ENCODE measurements at regions not wholly inside any gene's neighbourhood (a gene's known extent, or its start where the extent isn't known, plus 50 kb on each side); places are given as distances from the start of the nearest gene placed in this dataset.

GRCh38 chr3:146970236-146970635, 365.1 kb upstream of the PLSCR5 start:
- H3K27ac ChIP-seq = no peak overlapping the region
- TF ChIP-seq POLR2A (IDR thresholded peaks at IDR 0.05) = no peak
- TF ChIP-seq POLR2AphosphoS5 (IDR thresholded peaks at IDR 0.05) = no peak
- no peak for TF ChIP-seq EP300 (IDR thresholded peaks at IDR 0.05)
- TF ChIP-seq, protein P1, sequence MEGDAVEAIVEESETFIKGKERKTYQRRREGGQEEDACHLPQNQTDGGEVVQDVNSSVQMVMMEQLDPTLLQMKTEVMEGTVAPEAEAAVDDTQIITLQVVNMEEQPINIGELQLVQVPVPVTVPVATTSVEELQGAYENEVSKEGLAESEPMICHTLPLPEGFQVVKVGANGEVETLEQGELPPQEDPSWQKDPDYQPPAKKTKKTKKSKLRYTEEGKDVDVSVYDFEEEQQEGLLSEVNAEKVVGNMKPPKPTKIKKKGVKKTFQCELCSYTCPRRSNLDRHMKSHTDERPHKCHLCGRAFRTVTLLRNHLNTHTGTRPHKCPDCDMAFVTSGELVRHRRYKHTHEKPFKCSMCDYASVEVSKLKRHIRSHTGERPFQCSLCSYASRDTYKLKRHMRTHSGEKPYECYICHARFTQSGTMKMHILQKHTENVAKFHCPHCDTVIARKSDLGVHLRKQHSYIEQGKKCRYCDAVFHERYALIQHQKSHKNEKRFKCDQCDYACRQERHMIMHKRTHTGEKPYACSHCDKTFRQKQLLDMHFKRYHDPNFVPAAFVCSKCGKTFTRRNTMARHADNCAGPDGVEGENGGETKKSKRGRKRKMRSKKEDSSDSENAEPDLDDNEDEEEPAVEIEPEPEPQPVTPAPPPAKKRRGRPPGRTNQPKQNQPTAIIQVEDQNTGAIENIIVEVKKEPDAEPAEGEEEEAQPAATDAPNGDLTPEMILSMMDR (IDR thresholded peaks at IDR 0.05) = no peak
- DNase-seq (no peak), ATAC-seq (ENCODE audit: low FRiP score in 2 of 2) (no peak)
- 71 to 75% methylated on average over 2 of the region's 2 CpGs for WGBS, 2 donors
- H3K4me1 ChIP-seq = no peaks in the 10 kb centered on the region
- no peaks in the 10 kb centered on the region for H3K9me3 ChIP-seq
- H3K36me3 ChIP-seq = no peaks in the 10 kb centered on the region
- no peaks in the 10 kb centered on the region for H3K27me3 ChIP-seq
- no peak overlapping the region for H3K4me3 ChIP-seq

DNA sequence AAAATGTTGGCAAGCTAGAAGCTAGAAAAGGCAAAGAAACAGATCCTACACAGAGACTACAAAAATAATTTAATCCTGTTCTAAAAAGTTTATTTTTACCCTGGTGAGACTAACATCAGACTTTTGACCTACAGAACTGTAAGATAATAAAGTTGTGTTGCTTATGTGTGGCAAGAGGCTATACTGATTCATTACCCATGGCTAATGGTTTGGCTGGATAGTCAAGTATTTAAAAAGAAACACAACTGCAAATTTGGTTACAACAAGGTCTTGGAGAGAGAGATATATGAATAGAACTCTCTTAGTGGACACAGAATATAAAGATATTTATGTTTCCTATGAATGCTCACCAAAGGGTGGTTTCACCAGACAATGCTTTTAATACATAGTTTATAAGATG, 364.2 kb upstream of the PLSCR5 start:
- Histone ChIP-seq H3K9me3 (no peaks in the 10 kb centered on the region), H3K36me3 (no peaks in the 10 kb centered on the region), H3K27me3 (no peaks in the 10 kb centered on the region), H3K4me1 (no peaks in the 10 kb centered on the region), H3K4me3 (no peak overlapping the region), H3K27ac (no peak overlapping the region)
- TF ChIP-seq, protein P1 (IDR thresholded peaks at IDR 0.05) = no peak
- TF ChIP-seq POLR2A (IDR thresholded peaks at IDR 0.05) = no peak
- ATAC-seq (ENCODE audit: low FRiP score in 2 of 2) = no peak
- no peak for DNase-seq

DNA sequence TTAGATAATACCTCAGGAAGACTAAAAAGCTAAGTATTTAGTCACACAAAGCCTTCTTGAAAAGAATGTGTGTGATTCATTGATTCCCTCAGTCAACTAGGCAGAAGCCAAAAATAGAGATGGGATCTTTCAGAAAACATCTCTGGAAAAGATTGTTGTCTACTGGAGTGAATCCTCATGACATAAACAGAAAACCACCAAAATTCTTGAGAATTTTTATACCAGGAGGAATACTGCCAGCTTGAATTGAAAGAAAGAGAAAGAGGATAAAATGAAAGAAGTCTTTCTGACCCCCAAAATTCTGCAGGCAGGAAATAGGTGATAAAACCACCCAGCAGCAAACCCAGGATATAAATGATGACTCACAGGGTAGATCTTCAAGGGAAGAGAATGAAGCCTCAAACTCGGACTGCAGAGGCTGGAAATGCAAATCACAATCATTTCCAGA, 363.1 kb upstream of the PLSCR5 start:
- Histone ChIP-seq H3K9me3 (no peaks in the 10 kb centered on the region), H3K36me3 (no peaks in the 10 kb centered on the region), H3K27me3 (no peaks in the 10 kb centered on the region), H3K27ac (no peak overlapping the region), H3K4me3 (no peak overlapping the region), H3K4me1 (no peaks in the 10 kb centered on the region)
- ATAC-seq (ENCODE audit: low FRiP score in 2 of 2) (no peak), DNase-seq (no peak)
- TF ChIP-seq EP300 (IDR thresholded peaks at IDR 0.05) (no peak), POLR2A (IDR thresholded peaks at IDR 0.05) (no peak), POLR2AphosphoS5 (IDR thresholded peaks at IDR 0.05) (no peak)
- TF ChIP-seq, protein P1 (IDR thresholded peaks at IDR 0.05) = no peak
- 50 to 61% methylated on average over 1 of the region's 1 CpG for WGBS, 2 donors

DNA sequence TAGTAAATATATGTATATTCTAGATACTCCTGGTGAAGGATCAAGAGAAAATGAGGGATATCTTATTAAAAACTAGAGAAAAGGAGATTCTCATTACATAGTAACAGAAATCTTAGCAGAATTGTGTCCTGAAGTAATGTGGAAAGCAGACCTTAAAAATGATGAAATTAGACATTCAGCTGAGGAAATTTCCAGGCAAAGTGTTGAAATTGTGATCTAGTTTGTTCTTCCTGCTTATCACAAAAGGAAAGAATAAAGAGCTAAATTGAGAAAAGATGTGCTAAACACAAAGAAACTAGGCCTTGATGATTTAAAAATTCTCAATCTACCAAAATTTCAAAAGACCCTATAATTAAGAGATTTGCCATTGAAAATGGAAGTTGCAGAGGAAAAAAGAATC, 362.6 kb upstream of the PLSCR5 start:
- Histone ChIP-seq H3K4me3 (no peak overlapping the region), H3K36me3 (no peaks in the 10 kb centered on the region), H3K9me3 (no peaks in the 10 kb centered on the region), H3K27ac (no peak overlapping the region), H3K4me1 (no peaks in the 10 kb centered on the region), H3K27me3 (no peaks in the 10 kb centered on the region)
- TF ChIP-seq EP300 (IDR thresholded peaks at IDR 0.05) (no peak), POLR2AphosphoS5 (IDR thresholded peaks at IDR 0.05) (no peak), POLR2A (IDR thresholded peaks at IDR 0.05) (no peak)
- TF ChIP-seq, protein P1 (IDR thresholded peaks at IDR 0.05) = no peak
- DNase-seq (no peak), ATAC-seq (ENCODE audit: low FRiP score in 2 of 2) (no peak)

DNA sequence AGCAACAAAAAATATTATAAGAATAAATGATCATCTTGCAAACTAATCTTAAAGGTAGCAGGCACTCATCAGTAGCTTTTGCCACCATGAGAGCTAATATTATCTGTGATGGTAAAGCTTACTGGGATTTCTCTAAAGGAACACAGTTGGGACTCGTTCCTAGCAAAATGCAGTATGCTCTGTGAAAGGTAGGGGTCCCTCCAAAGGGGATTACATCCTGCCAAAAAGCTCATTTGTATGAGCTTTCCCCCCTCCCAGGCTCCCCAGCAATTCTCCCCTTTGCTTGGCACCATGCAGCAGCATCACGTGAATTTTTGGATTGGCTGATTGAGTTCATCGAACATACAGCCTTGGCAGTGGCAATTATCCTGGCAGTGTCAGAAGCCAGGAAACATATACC, 361.0 kb upstream of the PLSCR5 start:
- DNase-seq (no peak), ATAC-seq (ENCODE audit: low FRiP score in 2 of 2) (no peak)
- Histone ChIP-seq H3K4me1 (no peaks in the 10 kb centered on the region), H3K9me3 (no peaks in the 10 kb centered on the region), H3K27ac (no peak overlapping the region), H3K27me3 (no peaks in the 10 kb centered on the region), H3K36me3 (no peaks in the 10 kb centered on the region), H3K4me3 (no peak overlapping the region)
- WGBS, 2 donors = 81 to 95% methylated on average over 3 of the region's 3 CpGs
- no peak for TF ChIP-seq POLR2A (IDR thresholded peaks at IDR 0.05)
- TF ChIP-seq EP300 (IDR thresholded peaks at IDR 0.05) = no peak
- TF ChIP-seq, protein P1 (IDR thresholded peaks at IDR 0.05) = no peak
